SU-DHL-6 (cell line): ENCODE measurements at regions not wholly inside any gene's neighbourhood (a gene's known extent, or its start where the extent isn't known, plus 50 kb on each side); places are given as distances from the start of the nearest gene placed in this dataset.
"Not testable (repeated sequence)": the region's sequence is repeated elsewhere in the genome, so short reads cannot be mapped to it uniquely, and the experiment has no call there.

Source experiments
- EZH2phosphoT487 ChIP-seq: fragments of 200-600 bp; sonication (generic), shearing (Covaris generic); conservative IDR thresholded peaks from 2 replicates; pipeline ENCODE4 v1.6.1; 2018; ENCODE audit warnings: mild to moderate bottlenecking, antibody characterized with exemption, low read length, moderate library complexity, mixed read lengths
- TF ChIP-seq, protein P1 (sequence below): fragments of 200-600 bp; sonication (generic); IDR thresholded peaks from one replicate; pipeline ENCODE4 v1.5.1; 2017; ENCODE audit warnings: antibody characterized with exemption, mild to moderate bottlenecking, low read length, moderate library complexity; ENCODE audit not compliant: insufficient read depth, poor library complexity, severe bottlenecking

DNA sequence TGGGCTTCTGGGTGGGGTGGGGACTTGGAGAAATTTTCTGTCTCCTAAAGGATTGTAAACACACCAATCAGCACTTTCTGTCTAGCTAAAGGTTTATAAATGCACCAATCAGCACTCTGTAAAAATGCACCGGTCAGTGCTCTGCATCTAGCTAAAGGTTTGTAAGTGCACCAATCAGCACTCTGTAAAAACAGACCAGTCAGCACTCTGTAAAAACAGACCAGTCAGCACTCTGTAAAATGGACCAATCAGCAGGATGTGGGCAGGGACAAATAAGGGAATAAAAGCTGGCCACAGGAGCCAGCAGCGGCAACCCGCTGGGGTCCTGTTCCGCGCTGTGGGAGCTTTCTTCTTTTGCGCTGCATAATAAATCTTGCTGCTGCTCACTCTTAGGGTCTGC, 63.0 kb upstream of the MAP9 start:
- TF ChIP-seq, protein P1, sequence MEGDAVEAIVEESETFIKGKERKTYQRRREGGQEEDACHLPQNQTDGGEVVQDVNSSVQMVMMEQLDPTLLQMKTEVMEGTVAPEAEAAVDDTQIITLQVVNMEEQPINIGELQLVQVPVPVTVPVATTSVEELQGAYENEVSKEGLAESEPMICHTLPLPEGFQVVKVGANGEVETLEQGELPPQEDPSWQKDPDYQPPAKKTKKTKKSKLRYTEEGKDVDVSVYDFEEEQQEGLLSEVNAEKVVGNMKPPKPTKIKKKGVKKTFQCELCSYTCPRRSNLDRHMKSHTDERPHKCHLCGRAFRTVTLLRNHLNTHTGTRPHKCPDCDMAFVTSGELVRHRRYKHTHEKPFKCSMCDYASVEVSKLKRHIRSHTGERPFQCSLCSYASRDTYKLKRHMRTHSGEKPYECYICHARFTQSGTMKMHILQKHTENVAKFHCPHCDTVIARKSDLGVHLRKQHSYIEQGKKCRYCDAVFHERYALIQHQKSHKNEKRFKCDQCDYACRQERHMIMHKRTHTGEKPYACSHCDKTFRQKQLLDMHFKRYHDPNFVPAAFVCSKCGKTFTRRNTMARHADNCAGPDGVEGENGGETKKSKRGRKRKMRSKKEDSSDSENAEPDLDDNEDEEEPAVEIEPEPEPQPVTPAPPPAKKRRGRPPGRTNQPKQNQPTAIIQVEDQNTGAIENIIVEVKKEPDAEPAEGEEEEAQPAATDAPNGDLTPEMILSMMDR, result not testable (repeated sequence)
- TF ChIP-seq EZH2phosphoT487, result not testable (repeated sequence)
